ENCODE measurements at regions not wholly inside any gene's neighbourhood (a gene's known extent, or its start where the extent isn't known, plus 50 kb on each side); places are given as distances from the start of the nearest gene placed in this dataset.
A peak's percentile ranks its signal among the peaks of the same experiment; 100 is the strongest.

- DNase-seq (ENCODE audit: low read depth), result peak; percentile 89
These were observed 55.6 kb upstream of the COL5A1 start for GRCh38 chr9:134585746-134586706.

GRCh38 chr9:134589748-134590147 is 51.9 kb upstream of the COL5A1 start:
- DNase-seq (ENCODE audit: low read depth), result no peak

- DNase-seq (ENCODE audit: low read depth), result no peak
These were observed 51.1 kb upstream of the COL5A1 start for GRCh38 chr9:134590240-134591081.

- DNase-seq (ENCODE audit: low read depth), result no peak
These were observed 50.5 kb upstream of the COL5A1 start for GRCh38 chr9:134591082-134591571.

GRCh38 chr9:134591573-134591981 is 50.0 kb upstream of the COL5A1 start:
- peak; percentile 19 for DNase-seq (ENCODE audit: low read depth)

All from ELR (cell line).